H54 (cell line): ENCODE measurements at regions not wholly inside any gene's neighbourhood (a gene's known extent, or its start where the extent isn't known, plus 50 kb on each side); places are given as distances from the start of the nearest gene placed in this dataset.
A peak's percentile ranks its signal among the peaks of the same experiment; 100 is the strongest.
"Not testable (repeated sequence)": the region's sequence is repeated elsewhere in the genome, so short reads cannot be mapped to it uniquely, and the experiment has no call there.

Experiments used
- DNase-seq: peaks from one replicate; pipeline ENCODE4 v3.0.0; 2011; ENCODE audit warnings: low spot score, mixed read lengths; ENCODE audit not compliant: insufficient read length
- FAIRE-seq: peaks from 3 replicates; lab custom pipeline; 2011; peaks lifted over from hg19 to GRCh38; lab: Jason Lieb, UNC
- POLR2A ChIP-seq: IDR thresholded peaks from 2 replicates; pipeline ENCODE4 v1.6.1; 2011; ENCODE audit warnings: low read depth, mild to moderate bottlenecking, low read length

DNA sequence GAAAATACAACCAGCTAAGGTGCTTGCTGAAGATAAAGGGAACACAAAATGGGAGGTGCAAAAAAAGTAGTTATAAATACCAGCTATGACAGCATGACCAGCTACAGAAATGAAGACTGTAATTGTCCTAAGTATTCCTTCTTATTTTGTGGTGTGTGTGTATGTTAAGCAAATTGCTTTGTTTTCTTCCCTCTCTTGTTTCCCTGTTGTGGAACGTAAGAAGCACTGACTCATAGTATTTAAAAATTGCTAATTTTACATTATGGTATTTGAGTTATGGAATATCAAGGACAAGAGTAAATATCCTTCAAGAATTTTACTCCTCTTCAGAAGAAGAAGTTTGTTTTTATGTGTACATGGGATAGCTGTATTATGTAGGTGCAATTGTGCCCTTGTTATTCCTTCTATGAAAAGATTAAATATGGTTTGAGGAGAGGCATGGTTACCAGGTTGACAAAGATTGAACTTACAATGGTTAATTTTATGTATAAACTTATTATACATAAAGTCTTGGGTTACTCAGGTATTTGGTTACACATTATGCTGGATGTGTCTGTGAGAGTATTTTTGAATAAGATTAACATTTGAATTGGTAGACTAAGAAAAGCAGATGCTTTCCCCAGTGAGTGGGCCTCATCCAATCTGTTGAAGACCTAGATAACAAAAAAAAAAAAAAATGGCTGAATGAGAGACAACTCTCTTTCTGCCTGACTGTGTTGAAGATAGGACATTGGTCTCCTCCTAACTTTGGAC, 1132.1 kb upstream of the ALCAM start:
- FAIRE-seq: no peak
- TF ChIP-seq POLR2A: no peak
- DNase-seq: no peak

- TF ChIP-seq POLR2A: no peak
- FAIRE-seq (no peak), DNase-seq (no peak)
These were observed 1122.0 kb upstream of the ALCAM start for GRCh38 chr3:104244680-104245220.

DNA sequence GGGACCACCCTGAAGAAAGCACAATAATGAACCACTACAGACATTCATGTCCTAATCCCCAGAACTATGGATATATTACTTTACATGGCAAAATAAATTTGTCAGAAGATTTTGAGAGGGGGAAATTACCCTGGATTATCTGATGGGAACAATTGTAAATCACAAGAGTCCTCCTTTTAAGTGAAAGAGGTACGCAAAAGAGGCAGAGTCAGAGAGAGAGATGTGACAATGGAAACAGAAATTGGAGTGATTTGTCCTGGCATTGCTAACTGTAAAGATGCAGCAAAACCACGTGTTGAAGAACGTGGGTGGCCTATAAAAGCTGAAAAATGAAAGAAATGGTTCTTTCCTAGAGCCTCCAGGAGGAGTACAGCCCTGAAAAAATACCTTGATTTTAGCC, 1121.4 kb upstream of the ALCAM start:
- no peak for TF ChIP-seq POLR2A
- FAIRE-seq: no peak
- no peak for DNase-seq

DNA sequence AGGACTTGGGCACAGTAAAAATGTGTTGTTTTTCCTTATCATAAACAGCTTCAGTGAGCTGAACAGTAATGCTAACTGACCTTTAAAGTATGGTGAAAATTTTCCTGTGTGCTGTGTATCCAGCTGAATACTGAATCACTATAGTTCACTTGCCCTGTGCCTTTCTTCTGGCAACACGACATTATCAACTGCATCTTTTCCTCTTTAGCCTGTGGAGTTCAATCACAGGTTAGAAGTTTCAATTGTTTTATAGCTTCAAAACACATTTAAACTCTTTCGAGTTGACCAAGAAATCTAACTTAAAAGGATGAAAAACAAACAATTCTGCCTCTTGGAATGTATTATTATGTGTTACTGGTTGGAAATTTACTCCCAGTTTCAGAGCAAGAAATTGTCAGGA, 1120.7 kb upstream of the ALCAM start:
- no peak for DNase-seq
- no peak for TF ChIP-seq POLR2A
- peak; percentile 77 for FAIRE-seq

GRCh38 chr3:104257486-104257885, 1109.2 kb upstream of the ALCAM start:
- TF ChIP-seq POLR2A: no peak
- FAIRE-seq: no peak
- no peak for DNase-seq

DNA sequence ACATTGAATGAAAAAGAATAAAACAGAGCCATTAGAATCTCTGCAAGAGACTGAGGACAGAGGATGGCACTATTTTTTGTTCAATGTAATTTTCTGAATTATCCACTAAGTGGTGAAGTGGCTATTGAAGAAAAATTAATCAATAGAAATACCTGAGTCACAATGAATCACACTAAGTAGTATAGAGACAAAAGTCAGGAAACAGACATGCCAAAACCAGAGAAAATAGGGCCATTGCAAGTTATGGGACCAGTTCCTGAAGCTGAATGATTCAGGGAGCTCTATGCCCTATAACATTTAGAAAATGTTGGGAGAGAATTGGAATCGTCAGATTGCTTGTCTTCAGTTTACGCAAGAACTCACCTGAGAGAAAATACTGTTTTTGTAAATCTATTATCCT, 1103.2 kb upstream of the ALCAM start:
- DNase-seq (no peak), FAIRE-seq (no peak)
- no peak for TF ChIP-seq POLR2A

DNA sequence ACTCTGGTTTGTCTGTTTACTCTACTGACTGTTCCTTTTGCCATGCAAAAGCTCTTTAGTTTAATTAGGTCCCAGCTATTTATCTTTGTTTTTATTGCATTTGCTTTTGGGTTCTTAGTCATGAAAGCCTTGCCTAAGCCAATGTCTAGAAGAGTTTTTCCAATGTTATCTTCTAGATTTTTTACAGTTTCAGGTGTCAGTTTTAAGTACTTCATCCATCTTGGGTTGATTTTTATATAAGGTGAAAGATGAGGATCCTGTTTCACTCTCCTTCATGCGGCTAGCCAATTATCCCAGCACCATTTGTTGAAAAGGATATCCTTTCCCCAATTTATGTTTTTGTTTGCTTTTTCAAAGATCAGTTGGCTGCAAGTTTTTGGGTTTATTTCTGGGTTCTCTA, 1100.5 kb upstream of the ALCAM start:
- not testable (repeated sequence) for FAIRE-seq, DNase-seq

DNA sequence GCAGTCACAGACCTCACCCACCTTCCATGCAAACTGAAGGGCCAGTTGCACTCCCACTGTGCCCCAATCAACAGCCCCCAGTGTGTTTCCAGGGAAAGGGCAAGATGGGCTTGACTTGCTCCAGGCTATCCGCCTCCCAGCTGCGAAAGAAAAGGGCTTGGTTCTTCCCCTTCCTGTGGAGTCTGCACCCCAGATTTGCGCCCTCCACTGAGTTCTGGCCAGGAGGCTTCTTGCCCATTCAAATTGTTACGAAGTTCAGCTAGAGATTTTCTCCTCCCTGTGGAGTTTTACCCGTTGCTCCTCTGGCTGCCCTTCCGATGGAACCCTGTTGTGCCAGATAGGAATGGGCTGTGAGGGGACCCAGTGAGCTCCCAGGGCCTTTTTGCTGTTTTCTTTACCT, 1096.9 kb upstream of the ALCAM start:
- FAIRE-seq: no peak

GRCh38 chr3:104273046-104273649, 1093.6 kb upstream of the ALCAM start:
- DNase-seq (no peak), FAIRE-seq (peak; percentile 95)
- no peak for TF ChIP-seq POLR2A

More for the DNA sequence above, 1096.9 kb upstream of the ALCAM start:
- DNase-seq: no peak
- no peak for TF ChIP-seq POLR2A

GRCh38 chr3:104275199-104275598, 1091.5 kb upstream of the ALCAM start:
- no peak for TF ChIP-seq POLR2A
- FAIRE-seq: no peak

DNA sequence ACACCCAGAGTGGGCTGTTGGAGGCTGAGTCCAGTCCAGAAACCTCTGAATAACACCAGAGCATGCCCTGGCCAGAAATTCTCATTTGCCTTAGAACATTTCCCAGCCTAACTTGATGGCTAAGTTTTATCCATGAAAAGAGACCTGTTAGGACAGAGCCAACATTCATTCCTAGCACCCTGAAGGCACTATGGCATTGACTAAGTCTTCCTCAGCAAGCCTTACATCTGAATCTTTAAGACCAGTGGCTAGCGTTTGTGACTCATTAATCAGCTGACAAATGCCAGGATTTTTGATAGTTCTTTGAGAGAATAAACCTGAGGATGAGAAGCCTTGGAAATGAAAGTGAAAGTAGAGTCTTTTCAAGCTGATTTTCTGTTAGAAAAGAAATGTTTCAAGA, 1087.1 kb upstream of the ALCAM start:
- peak; percentile 85 for FAIRE-seq

More at GRCh38 chr3:104275199-104275598, 1091.5 kb upstream of the ALCAM start:
- DNase-seq: no peak

DNA sequence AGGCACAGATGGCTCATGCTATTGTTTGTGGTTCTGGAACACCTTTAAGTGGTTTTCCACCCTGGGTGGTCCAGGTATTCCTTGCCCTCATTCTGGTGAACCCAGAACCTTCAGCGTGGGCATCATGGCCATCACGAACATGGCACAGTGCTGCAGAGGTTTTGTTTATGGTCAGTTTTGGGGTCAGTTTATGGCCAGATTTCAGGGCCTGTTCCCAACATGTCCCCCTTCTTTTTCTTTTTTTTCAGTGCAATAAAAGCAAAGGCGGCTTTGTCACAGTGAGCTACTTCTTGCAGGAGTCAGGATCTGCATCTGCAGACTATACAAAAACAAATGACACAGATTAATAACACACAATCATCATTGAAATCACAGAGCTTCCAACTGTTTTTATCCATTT, 1085.0 kb upstream of the ALCAM start:
- FAIRE-seq (no peak), DNase-seq (no peak)

More for the DNA sequence above, 1087.1 kb upstream of the ALCAM start:
- TF ChIP-seq POLR2A: no peak
- no peak for DNase-seq

DNA sequence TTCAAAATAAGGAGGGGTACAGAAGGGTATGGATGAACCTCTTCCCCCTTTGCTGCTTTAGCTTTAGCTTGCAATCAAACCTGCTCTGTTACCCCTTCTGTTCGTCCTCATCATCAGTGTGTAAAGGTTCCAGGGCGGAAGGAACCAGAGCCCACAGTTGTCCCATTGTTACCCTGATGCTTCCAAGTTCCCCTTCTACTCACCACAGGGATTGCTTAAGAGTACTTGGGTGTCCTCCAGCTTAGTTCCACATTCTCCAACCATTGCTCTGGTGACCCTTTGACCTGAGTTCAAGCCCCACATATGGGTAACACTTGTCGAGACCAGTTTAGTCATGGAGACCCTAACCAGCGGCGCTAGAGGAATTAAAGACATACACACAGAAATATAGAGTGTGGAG, 1080.1 kb upstream of the ALCAM start:
- no peak for TF ChIP-seq POLR2A
- FAIRE-seq (no peak), DNase-seq (no peak)

More for the DNA sequence above, 1085.0 kb upstream of the ALCAM start:
- no peak for TF ChIP-seq POLR2A

DNA sequence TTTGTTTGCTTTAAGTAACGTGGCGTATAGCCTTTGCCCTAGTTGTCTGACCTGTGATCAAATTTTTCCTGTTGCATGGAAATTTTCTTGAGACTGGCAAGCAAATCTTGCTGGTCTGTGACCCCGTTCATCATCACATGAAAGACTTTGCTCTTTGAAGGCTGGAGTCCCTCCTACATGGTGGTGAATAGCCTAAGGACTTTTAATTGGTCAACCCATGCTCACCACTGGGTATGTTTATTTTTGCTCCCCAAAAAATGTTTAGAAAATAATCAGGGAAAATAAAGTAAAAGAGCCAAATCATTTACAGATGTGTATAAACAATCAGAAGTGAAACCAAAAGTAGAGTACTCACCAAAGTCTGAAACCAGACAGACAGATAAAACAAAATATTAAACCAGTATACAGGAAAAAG, 1075.3 kb upstream of the ALCAM start:
- peak; percentile 58 for FAIRE-seq
- no peak for TF ChIP-seq POLR2A
- no peak for DNase-seq
